ENCODE measurements at regions not wholly inside any gene's neighbourhood (a gene's known extent, or its start where the extent isn't known, plus 50 kb on each side); places are given as distances from the start of the nearest gene placed in this dataset.

DNA sequence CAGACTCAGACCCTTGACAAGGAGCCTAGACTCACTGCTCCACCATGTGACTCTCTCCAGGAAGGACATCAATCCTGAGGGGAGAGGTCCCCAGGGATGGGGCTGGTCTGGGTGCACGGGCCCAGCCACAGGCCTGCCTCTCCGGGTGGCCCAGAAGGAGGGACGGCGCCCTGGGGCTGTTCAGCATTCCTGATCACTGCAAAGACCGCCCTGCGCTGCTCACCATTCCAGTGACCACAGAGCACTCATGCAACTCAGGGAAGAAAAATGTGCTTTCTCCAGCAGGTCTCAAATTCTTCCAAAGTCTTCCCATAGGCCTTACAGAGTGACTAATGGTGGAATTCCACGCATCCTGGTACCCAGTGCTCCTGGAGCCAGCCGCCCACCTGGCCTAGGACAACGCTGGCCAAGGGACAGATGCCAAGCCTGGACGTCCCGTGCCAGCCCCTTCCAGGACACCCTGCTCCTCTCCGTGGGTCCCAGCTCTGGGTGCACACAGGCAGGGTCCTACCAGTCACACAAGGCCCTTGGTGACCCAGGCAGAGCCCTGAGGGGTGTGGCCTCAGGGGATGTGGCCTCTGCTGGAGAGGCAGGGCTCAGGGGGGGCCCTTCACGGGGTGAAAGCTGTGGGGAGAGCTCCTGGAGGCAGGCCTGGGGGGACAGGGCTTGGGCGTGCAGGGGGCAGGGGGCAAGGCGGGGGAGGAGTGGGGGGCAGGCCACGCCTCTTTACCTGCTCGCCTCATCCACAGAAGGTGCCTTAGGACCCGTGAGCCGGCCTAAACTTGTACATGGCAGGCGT, 178.8 kb downstream of the IGLL1 start:
- TF ChIP-seq POLR2AphosphoS5 (IDR thresholded peaks at IDR 0.05; ENCODE audit: low read depth, low read length) (no peak), TAF1 (IDR thresholded peaks at IDR 0.05; ENCODE audit: borderline replicate concordance, insufficient read depth, low read length) (no peak), FOXP2 (optimal IDR thresholded peaks at IDR 0.05; ENCODE audit: borderline replicate concordance, extremely low read depth, extremely low read length, insufficient read depth) (no peak)
- TF ChIP-seq, protein P1, sequence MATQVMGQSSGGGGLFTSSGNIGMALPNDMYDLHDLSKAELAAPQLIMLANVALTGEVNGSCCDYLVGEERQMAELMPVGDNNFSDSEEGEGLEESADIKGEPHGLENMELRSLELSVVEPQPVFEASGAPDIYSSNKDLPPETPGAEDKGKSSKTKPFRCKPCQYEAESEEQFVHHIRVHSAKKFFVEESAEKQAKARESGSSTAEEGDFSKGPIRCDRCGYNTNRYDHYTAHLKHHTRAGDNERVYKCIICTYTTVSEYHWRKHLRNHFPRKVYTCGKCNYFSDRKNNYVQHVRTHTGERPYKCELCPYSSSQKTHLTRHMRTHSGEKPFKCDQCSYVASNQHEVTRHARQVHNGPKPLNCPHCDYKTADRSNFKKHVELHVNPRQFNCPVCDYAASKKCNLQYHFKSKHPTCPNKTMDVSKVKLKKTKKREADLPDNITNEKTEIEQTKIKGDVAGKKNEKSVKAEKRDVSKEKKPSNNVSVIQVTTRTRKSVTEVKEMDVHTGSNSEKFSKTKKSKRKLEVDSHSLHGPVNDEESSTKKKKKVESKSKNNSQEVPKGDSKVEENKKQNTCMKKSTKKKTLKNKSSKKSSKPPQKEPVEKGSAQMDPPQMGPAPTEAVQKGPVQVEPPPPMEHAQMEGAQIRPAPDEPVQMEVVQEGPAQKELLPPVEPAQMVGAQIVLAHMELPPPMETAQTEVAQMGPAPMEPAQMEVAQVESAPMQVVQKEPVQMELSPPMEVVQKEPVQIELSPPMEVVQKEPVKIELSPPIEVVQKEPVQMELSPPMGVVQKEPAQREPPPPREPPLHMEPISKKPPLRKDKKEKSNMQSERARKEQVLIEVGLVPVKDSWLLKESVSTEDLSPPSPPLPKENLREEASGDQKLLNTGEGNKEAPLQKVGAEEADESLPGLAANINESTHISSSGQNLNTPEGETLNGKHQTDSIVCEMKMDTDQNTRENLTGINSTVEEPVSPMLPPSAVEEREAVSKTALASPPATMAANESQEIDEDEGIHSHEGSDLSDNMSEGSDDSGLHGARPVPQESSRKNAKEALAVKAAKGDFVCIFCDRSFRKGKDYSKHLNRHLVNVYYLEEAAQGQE (IDR thresholded peaks at IDR 0.05; ENCODE audit: insufficient read depth in 1 of 2, low read depth in 2 of 2, low read length in 2 of 2) = no peak

DNA sequence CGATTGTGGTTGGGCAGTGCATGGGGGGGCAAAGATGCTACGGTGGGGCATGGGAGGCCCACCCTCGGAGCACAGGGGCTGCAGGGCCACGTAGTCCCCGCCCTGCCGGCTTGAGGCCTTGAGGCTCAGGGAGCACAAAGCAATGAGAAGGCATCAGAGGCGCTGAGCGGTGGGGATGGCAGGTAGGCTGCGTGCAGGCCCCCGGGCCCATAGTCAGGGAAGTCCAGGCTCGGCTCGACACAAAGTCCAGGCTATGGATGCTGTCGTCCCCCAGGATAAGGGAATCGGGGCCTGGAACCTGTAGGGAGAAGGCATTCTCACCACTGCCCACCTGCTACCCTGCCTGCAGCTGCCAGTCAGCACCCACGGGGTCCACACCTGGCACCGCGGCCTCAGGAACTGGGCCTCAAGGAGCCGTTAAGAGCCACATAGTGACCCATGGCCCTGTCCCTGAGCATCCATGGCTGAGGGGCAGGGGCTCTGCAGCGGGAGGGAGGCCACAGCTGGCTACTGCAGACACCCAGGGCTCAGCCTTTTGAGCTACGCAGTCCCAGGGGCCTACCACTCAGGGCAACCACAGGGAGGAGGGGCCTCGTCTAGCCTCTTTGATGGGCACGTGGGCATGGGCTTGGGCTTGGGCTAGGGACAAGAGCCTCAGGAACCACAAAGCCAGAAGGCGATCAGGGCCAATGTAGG, 179.7 kb downstream of the IGLL1 start:
- TF ChIP-seq, protein P1 (IDR thresholded peaks at IDR 0.05; ENCODE audit: insufficient read depth in 1 of 2, low read depth in 2 of 2, low read length in 2 of 2) = no peak
- TF ChIP-seq POLR2AphosphoS5 (IDR thresholded peaks at IDR 0.05; ENCODE audit: low read depth, low read length) = no peak
- no peak for TF ChIP-seq SIN3A (IDR thresholded peaks at IDR 0.05; ENCODE audit: borderline replicate concordance, insufficient read depth, low read length)
- TF ChIP-seq FOXP2 (optimal IDR thresholded peaks at IDR 0.05; ENCODE audit: borderline replicate concordance, extremely low read depth, extremely low read length, insufficient read depth) = no peak
- no peak for TF ChIP-seq TAF1 (IDR thresholded peaks at IDR 0.05; ENCODE audit: borderline replicate concordance, insufficient read depth, low read length)

DNA sequence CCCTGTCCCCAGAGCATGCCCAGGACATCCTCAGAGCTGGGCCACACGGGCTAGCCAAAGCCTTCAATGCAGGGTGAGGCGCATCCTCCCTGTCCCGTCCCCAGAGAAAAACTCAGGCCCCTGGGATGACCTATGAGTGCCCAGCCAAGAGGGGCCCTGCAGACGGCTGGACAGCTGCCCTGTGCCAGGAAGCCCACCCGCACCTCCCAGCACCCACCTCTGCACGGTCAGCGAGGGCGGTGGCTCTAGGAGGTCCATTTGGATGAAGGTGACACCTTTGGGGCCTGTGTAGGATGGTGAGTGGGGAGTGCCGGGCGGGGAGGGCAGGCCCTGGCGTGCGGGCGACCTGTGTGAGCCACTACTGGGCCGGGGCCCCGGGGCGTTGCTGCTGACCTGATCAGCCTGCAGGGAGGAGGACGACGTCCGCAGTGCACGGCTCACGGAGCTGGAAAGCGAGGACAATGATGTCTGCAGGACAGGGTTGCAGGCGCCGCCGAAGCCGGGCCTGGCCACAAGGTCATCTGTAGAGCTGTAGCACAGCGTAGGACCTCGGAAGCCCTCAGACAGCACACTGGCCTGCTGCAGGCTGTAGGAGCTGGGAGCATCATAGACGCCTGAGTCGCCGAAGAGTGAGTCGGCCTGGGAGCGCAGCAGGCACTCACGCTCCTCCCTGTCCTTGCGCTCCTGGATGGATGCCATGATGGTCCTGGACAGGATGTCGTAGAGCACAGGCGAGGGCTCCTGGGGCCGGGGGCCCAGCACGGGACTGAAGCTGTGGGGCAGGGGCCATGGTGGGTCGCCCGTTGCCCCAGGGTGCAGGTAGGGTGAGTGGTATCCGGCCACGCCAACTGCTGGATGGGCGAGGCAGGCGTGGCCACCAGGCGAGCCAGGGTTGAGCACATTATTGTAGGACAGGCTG, 180.5 kb downstream of the IGLL1 start:
- TF ChIP-seq TAF1 (IDR thresholded peaks at IDR 0.05; ENCODE audit: borderline replicate concordance, insufficient read depth, low read length) (no peak), POLR2AphosphoS5 (IDR thresholded peaks at IDR 0.05; ENCODE audit: low read depth, low read length) (no peak), FOXP2 (optimal IDR thresholded peaks at IDR 0.05; ENCODE audit: borderline replicate concordance, extremely low read depth, extremely low read length, insufficient read depth) (no peak), SIN3A (IDR thresholded peaks at IDR 0.05; ENCODE audit: borderline replicate concordance, insufficient read depth, low read length) (no peak)
- TF ChIP-seq, protein P1 (IDR thresholded peaks at IDR 0.05; ENCODE audit: insufficient read depth in 1 of 2, low read depth in 2 of 2, low read length in 2 of 2) = no peak

DNA sequence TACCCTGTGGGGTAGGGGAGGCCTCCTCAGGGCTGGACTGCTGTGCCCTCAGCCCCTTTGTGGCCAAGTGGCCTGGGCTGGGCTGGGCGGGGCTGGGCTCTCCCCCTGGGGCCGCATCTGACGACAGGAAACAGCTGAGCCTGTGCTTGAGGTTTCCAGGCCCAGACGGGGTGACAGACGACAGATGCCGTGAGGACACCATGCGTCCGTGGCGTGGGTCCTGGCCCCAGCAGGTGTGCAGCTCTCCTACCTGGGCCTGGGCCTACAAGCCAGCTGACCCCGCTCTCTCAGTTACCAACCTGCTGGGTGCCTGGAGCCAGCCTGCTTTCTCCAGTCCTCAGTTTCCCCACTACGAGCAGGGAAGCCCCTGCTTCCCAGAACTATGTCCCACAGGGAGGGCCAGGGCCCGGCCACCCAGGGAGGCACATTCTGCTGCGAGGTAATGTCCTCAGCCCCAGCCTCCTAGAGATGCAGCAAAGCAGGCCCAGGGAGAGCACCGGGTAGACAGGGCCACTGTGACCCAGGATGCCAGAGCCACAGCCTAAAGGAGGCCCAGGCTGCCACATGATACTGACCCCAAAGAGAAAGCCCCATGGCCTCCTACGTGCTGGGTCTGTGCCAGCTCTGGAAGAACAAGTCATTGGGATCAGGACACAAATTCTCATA, 181.3 kb downstream of the IGLL1 start:
- no peak for TF ChIP-seq TAF1 (IDR thresholded peaks at IDR 0.05; ENCODE audit: borderline replicate concordance, insufficient read depth, low read length)
- no peak for TF ChIP-seq POLR2AphosphoS5 (IDR thresholded peaks at IDR 0.05; ENCODE audit: low read depth, low read length)
- TF ChIP-seq, protein P1 (IDR thresholded peaks at IDR 0.05; ENCODE audit: insufficient read depth in 1 of 2, low read depth in 2 of 2, low read length in 2 of 2) = no peak
- TF ChIP-seq FOXP2 (optimal IDR thresholded peaks at IDR 0.05; ENCODE audit: borderline replicate concordance, extremely low read depth, extremely low read length, insufficient read depth) = no peak
- no peak for TF ChIP-seq SIN3A (IDR thresholded peaks at IDR 0.05; ENCODE audit: borderline replicate concordance, insufficient read depth, low read length)

All from PFSK-1 (cell line).